ENCODE measurements at regions not wholly inside any gene's neighbourhood (a gene's known extent, or its start where the extent isn't known, plus 50 kb on each side); places are given as distances from the start of the nearest gene placed in this dataset.

GRCh38 chr2:5473635-5474034 is 218.5 kb upstream of the SOX11 start:
- TF ChIP-seq ZBED1 (IDR thresholded peaks at IDR 0.05; ENCODE audit: borderline replicate concordance), result no peak
- TF ChIP-seq DPF2 (IDR thresholded peaks at IDR 0.05), result no peak
- TF ChIP-seq CTCF (IDR thresholded peaks at IDR 0.05 in 2 of 3, conservative IDR thresholded peaks at IDR 0.05 in 1 of 3; ENCODE audit: control insufficient read depth in 2 of 3, extremely low read depth in 1 of 3, insufficient read depth in 1 of 3, low read depth in 3 of 3, low read length in 3 of 3), result no peak
- TF ChIP-seq JUNB (IDR thresholded peaks at IDR 0.05), result no peak
- TF ChIP-seq, protein P1, sequence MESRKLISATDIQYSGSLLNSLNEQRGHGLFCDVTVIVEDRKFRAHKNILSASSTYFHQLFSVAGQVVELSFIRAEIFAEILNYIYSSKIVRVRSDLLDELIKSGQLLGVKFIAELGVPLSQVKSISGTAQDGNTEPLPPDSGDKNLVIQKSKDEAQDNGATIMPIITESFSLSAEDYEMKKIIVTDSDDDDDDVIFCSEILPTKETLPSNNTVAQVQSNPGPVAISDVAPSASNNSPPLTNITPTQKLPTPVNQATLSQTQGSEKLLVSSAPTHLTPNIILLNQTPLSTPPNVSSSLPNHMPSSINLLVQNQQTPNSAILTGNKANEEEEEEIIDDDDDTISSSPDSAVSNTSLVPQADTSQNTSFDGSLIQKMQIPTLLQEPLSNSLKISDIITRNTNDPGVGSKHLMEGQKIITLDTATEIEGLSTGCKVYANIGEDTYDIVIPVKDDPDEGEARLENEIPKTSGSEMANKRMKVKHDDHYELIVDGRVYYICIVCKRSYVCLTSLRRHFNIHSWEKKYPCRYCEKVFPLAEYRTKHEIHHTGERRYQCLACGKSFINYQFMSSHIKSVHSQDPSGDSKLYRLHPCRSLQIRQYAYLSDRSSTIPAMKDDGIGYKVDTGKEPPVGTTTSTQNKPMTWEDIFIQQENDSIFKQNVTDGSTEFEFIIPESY (IDR thresholded peaks at IDR 0.05), result no peak
- no peak for TF ChIP-seq JUND (IDR thresholded peaks at IDR 0.05; ENCODE audit: low read depth, low read length)
- TF ChIP-seq KAT2A (conservative IDR thresholded peaks at IDR 0.05; ENCODE audit: control insufficient read depth, low read depth, low read length), result no peak
- TF ChIP-seq POLR2A (IDR thresholded peaks at IDR 0.05; ENCODE audit: low read depth, low read length), result no peak
- TF ChIP-seq MEF2B (IDR thresholded peaks at IDR 0.05; ENCODE audit: partially characterized antibody, poor library complexity, severe bottlenecking), result no peak
- no peak for TF ChIP-seq GATAD2B (conservative IDR thresholded peaks at IDR 0.05; ENCODE audit: low read depth)
- TF ChIP-seq ESRRA (IDR thresholded peaks at IDR 0.05; ENCODE audit: low read length), result no peak
- no peak for TF ChIP-seq CHD4 (IDR thresholded peaks at IDR 0.05)
- TF ChIP-seq RFX5 (IDR thresholded peaks at IDR 0.05; ENCODE audit: low read depth, low read length), result no peak

Data from GM12878 (cell line).